Endothelial cell of umbilical vein (primary cell): ENCODE measurements at regions not wholly inside any gene's neighbourhood (a gene's known extent, or its start where the extent isn't known, plus 50 kb on each side); places are given as distances from the start of the nearest gene placed in this dataset.

Experiments
- BruUV-seq: library from RNA; stranded (reverse); fragments of 400-500 nt; replicated peaks from 2 replicates; lab custom pipeline; 2021; lab: Mats Ljungman, UMichigan
- CTCF ChIA-PET: fragments of 300-600, 350-600 bp; sonication (Branson Sonifier 250); formaldehyde crosslinking; loops from one replicate; lab custom pipeline; 2021; ENCODE audit warnings: antibody characterized with exemption, inconsistent platforms; lab: Charles Lee
- POLR2A ChIA-PET: fragments of 300-600, 350-600 bp; sonication (Branson Sonifier 250); formaldehyde crosslinking; loops from one replicate; lab custom pipeline; 2021; ENCODE audit warnings: antibody characterized with exemption, inconsistent platforms; lab: Charles Lee
- DNase-seq: peaks from one replicate; pipeline ENCODE4 v3.0.0-alpha.2; 2011; ENCODE audit warnings: low read depth, low spot score
- FAIRE-seq: peaks from 2 replicates; lab custom pipeline; 2011; peaks lifted over from hg19 to GRCh38; lab: Jason Lieb, UNC
- H2AFZ ChIP-seq: 2 replicates; pipeline ENCODE4 v1.6.0; 2012; ENCODE audit warnings: low read depth, low read length, control low read depth, inconsistent platforms
- H3K27ac ChIP-seq: 2 replicates; pipeline ENCODE4 v1.5.1; 2011; ENCODE audit warnings: low read depth, mild to moderate bottlenecking, control low read depth, low read length, moderate library complexity; ENCODE audit not compliant: insufficient read depth
- H3K27me3 ChIP-seq, 2 experiments: 2 replicates each; pipeline versions ENCODE4 v1.6.0 to v1.6.1; 2011; ENCODE audit warnings: low read length in 2 of 2, mixed read lengths in 1 of 2; ENCODE audit not compliant: control insufficient read depth in 2 of 2, insufficient read depth in 2 of 2
- H3K36me3 ChIP-seq, 2 experiments: 2 replicates in 1 of 2; 3 replicates in 1 of 2; pipeline ENCODE4 v1.5.1; 2011; ENCODE audit warnings: low read length in 2 of 2, mild to moderate bottlenecking in 1 of 2, moderate library complexity in 1 of 2; ENCODE audit not compliant: control insufficient read depth in 2 of 2, insufficient read depth in 2 of 2; ENCODE audit errors: extremely low read depth in 1 of 2
- H3K4me1 ChIP-seq: 3 replicates; pipeline ENCODE4 v1.5.1; 2011; ENCODE audit warnings: mild to moderate bottlenecking, low read length; ENCODE audit not compliant: control insufficient read depth, insufficient read depth; ENCODE audit errors: extremely low read depth
- H3K4me2 ChIP-seq: 2 replicates; pipeline ENCODE4 v1.6.1; 2011; ENCODE audit warnings: low read length, control low read depth, mixed read lengths; ENCODE audit not compliant: insufficient read depth
- H3K4me3 ChIP-seq, 3 experiments: fragments of 200-600 bp in 1 of 3; sonication (generic), shearing (Covaris generic) in 1 of 3; replicated peaks in 1 of 3; 2 replicates each; pipeline ENCODE4 v1.5.1; 2011 to 2016; ENCODE audit warnings: control low read depth in 3 of 3, low read length in 3 of 3, mild to moderate bottlenecking in 2 of 3, inconsistent platforms in 1 of 3, low read depth in 1 of 3, moderate library complexity in 1 of 3; ENCODE audit not compliant: insufficient read depth in 1 of 3
- H3K79me2 ChIP-seq: 2 replicates; pipeline ENCODE4 v1.6.0; 2012; ENCODE audit warnings: low read length, inconsistent platforms; ENCODE audit not compliant: control insufficient read depth, insufficient read depth
- H3K9ac ChIP-seq: replicated peaks from 2 replicates; pipeline ENCODE3; 2011; ENCODE audit warnings: low read length, control low read depth; ENCODE audit not compliant: insufficient read depth; ENCODE audit errors: extremely low read depth
- H3K9me1 ChIP-seq: replicated peaks from 3 replicates; pipeline ENCODE4 v1.6.0; 2011; ENCODE audit warnings: mild to moderate bottlenecking, low read length; ENCODE audit not compliant: control insufficient read depth, insufficient read depth; ENCODE audit errors: extremely low read depth
- H3K9me3 ChIP-seq: replicated peaks from 2 replicates; pipeline ENCODE4 v1.5.1; 2012; ENCODE audit warnings: low read length, inconsistent platforms; ENCODE audit not compliant: control insufficient read depth, insufficient read depth
- H4K20me1 ChIP-seq: replicated peaks from 2 replicates; pipeline ENCODE3; 2011; ENCODE audit warnings: mild to moderate bottlenecking, low read length; ENCODE audit not compliant: control insufficient read depth, insufficient read depth; ENCODE audit errors: extremely low read depth
- CTCF ChIP-seq, 2 donors: IDR thresholded peaks; 1 replicate in 1 of 2; 2 replicates in 1 of 2; pipeline ENCODE4 v1.5.1; 2011; ENCODE audit warnings: low read length in 2 of 2, mild to moderate bottlenecking in 2 of 2, moderate library complexity in 2 of 2, control low read depth in 1 of 2, inconsistent platforms in 1 of 2, low read depth in 1 of 2; ENCODE audit not compliant: insufficient read depth in 1 of 2; ENCODE audit errors: extremely low read depth in 1 of 2
- EZH2 ChIP-seq: IDR thresholded peaks from 2 replicates; pipeline ENCODE4 v1.6.1; 2012; ENCODE audit warnings: borderline replicate concordance, low read depth, mild to moderate bottlenecking, moderate library complexity, low read length, inconsistent platforms; ENCODE audit not compliant: severe bottlenecking
- FOS ChIP-seq: IDR thresholded peaks from 2 replicates; pipeline ENCODE4 v1.6.1; 2011; ENCODE audit warnings: mild to moderate bottlenecking, low read length, moderate library complexity, borderline replicate concordance; ENCODE audit not compliant: insufficient read depth
- GATA2 ChIP-seq: IDR thresholded peaks from 2 replicates; pipeline ENCODE4 v1.7.0; 2011; ENCODE audit warnings: low read depth, mild to moderate bottlenecking, moderate library complexity, mixed read lengths, low read length; ENCODE audit not compliant: insufficient read length, insufficient read depth
- JUN ChIP-seq: IDR thresholded peaks from 2 replicates; pipeline ENCODE4 v1.6.1; 2011; ENCODE audit warnings: borderline replicate concordance, low read depth; ENCODE audit not compliant: insufficient read length, insufficient read depth
- MYC ChIP-seq: IDR thresholded peaks from one replicate; pipeline ENCODE4 v1.6.1; 2011; ENCODE audit warnings: mild to moderate bottlenecking, low read depth, low read length
- POLR2A ChIP-seq: IDR thresholded peaks from 2 replicates; pipeline ENCODE4 v1.6.1; 2012; ENCODE audit warnings: low read depth, mild to moderate bottlenecking, control low read depth, low read length
- POLR2AphosphoS5 ChIP-seq: IDR thresholded peaks from 2 replicates; pipeline ENCODE4 v1.6.1; 2012; ENCODE audit warnings: low read depth, mild to moderate bottlenecking, control low read depth, low read length, moderate library complexity; ENCODE audit not compliant: insufficient read depth
- dilution Hi-C: fragments of 300-500 bp; cut with MboI; formaldehyde crosslinking; loops from one replicate; pipeline ENCODE4 v1.15.0; 2019; ENCODE audit warnings: low sequenced_read_pairs; ENCODE audit not compliant: extremely low pct_ligation_motif_present
- intact Hi-C: fragments of 100-400 bp; cut with micrococcal nuclease; formaldehyde crosslinking; loops from one replicate; pipeline ENCODE4 v1.10.0; 2022
- TF ChIP-seq, protein P1 (sequence below): IDR thresholded peaks from 2 replicates; pipeline ENCODE4 v1.6.1; 2011; ENCODE audit not compliant: insufficient read depth, insufficient read length

DNA sequence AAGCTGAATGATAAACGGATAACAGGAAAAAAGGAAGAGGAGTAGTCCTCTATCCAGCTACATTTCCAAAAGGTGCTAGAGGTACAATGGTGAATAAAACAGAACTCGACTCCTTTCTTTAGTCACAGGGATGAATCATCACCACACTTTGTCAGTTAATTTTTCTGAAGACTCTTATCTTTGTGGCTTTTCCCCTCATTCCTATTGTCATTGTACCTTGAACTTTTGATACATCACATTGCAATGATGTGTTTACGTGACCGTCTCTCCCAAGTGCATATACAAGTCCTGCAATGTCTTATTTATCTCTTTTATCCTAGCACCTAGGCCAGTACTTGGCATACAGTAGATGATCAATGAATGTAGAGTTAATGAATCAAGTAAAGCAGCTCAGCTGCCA, 134.7 kb downstream of the LHFPL1 start:
- Histone ChIP-seq H3K79me2 (no peaks in the 10 kb centered on the region), H3K27me3 (no peaks in the 10 kb centered on the region), H3K4me1 (no peaks in the 10 kb centered on the region), H3K36me3 (no peaks in the 10 kb centered on the region), H3K9ac (no peak overlapping the region), H3K9me3 (no peaks in the 10 kb centered on the region), H2AFZ (no peak overlapping the region), H4K20me1 (no peaks in the 10 kb centered on the region), H3K27ac (no peak overlapping the region), H3K4me2 (no peak overlapping the region), H3K9me1 (no peaks in the 10 kb centered on the region), H3K4me3 (no peak overlapping the region)
- TF ChIP-seq FOS: no peak
- no peak for TF ChIP-seq EZH2
- no peak for TF ChIP-seq POLR2A
- no peak for TF ChIP-seq POLR2AphosphoS5
- no peak for TF ChIP-seq MYC
- TF ChIP-seq, protein P1, sequence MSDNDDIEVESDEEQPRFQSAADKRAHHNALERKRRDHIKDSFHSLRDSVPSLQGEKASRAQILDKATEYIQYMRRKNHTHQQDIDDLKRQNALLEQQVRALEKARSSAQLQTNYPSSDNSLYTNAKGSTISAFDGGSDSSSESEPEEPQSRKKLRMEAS: no peak
- no peak for TF ChIP-seq GATA2
- no peak for TF ChIP-seq JUN
- no peak for TF ChIP-seq CTCF (IDR thresholded peaks at IDR 0.05; ENCODE audit: extremely low read depth in 1 of 2, insufficient read depth in 1 of 2, low read depth in 1 of 2, low read length in 2 of 2)
- intact Hi-C loops (no loop called here), dilution Hi-C loops (no loop called here)
- ChIA-PET CTCF (no interaction called here), POLR2A (no interaction called here)
- FAIRE-seq: no peak
- no peak for DNase-seq
- BruUV-seq: no TSS peak
